ENCODE measurements at regions not wholly inside any gene's neighbourhood (a gene's known extent, or its start where the extent isn't known, plus 50 kb on each side); places are given as distances from the start of the nearest gene placed in this dataset.

DNA sequence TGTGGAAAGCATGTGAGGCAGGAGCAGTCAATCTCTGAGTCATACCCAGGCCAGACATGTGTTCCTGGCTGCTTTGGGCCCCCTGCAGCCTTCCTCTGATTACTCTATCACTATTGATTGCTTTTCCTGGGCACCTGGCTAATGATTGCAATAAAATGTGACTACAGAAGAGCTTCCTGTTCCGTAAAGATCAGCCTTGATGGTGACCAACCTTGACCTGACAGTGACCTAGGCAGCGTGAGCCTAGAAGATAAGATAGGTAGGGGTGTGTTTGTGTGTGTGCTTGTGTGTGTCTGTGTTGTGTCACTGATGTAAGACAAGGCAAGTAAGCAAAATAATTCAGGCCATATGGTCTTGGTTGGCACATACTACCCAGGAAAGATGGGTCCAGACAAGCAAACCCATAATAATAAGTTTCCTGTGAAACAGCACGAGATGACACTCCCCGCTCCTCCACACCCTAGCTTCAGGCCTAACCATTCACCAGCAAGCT lies 367.7 kb upstream of the CDH11 start:
- no peak overlapping the region for H3K4me2 ChIP-seq (ENCODE audit: low read depth, low read length)

More for the DNA sequence above, 367.7 kb upstream of the CDH11 start:
- no peak for TF ChIP-seq SMC3 (IDR thresholded peaks at IDR 0.05; ENCODE audit: low read depth, low read length)
- TF ChIP-seq, protein P1, sequence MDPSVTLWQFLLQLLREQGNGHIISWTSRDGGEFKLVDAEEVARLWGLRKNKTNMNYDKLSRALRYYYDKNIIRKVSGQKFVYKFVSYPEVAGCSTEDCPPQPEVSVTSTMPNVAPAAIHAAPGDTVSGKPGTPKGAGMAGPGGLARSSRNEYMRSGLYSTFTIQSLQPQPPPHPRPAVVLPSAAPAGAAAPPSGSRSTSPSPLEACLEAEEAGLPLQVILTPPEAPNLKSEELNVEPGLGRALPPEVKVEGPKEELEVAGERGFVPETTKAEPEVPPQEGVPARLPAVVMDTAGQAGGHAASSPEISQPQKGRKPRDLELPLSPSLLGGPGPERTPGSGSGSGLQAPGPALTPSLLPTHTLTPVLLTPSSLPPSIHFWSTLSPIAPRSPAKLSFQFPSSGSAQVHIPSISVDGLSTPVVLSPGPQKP (IDR thresholded peaks at IDR 0.05; ENCODE audit: borderline replicate concordance, low read depth, low read length) = no peak
- no peak for TF ChIP-seq MAFK (IDR thresholded peaks at IDR 0.05; ENCODE audit: low read depth, low read length)
- TF ChIP-seq CTCF (conservative IDR thresholded peaks at IDR 0.05; ENCODE audit: low read depth, low read length) = no peak
- no peak for TF ChIP-seq BHLHE40 (IDR thresholded peaks at IDR 0.05; ENCODE audit: low read depth, low read length)
- TF ChIP-seq POLR2A (IDR thresholded peaks at IDR 0.05; ENCODE audit: low read depth, low read length) = no peak
- TF ChIP-seq CEBPB (IDR thresholded peaks at IDR 0.05; ENCODE audit: low read depth, low read length) = no peak
- WGBS, 2 experiments (ENCODE audit: extremely low coverage in 2 of 2, insufficient read length in 1 of 2) = 89% methylated on average over 3 of the region's 4 CpGs; no CpG with 5 or more reads in 1 of the 2 experiments
- intact Hi-C loops (cut with micrococcal nuclease) (no loop called here), in situ Hi-C loops (cut with MboI; ENCODE audit: low sequenced_read_pairs) (no loop called here), dilution Hi-C loops (cut with HindIII; ENCODE audit: low sequenced_read_pairs, unreplicated experiment) (no loop called here)
- Histone ChIP-seq H3K27me3 (ENCODE audit: control insufficient read depth, insufficient read depth, low read length) (no peaks in the 10 kb centered on the region; the same call in 1 of the 2 replicates), H3K23ac (ENCODE audit: low read depth, low read length) (no peak overlapping the region), H2AK5ac (ENCODE audit: low read depth, low read length) (no peak overlapping the region), H3K56ac (ENCODE audit: extremely low read depth, insufficient read depth, low read length) (no peak overlapping the region), H4K20me1 (ENCODE audit: insufficient read depth, low read length) (no peaks in the 10 kb centered on the region), H3K9ac (ENCODE audit: low read depth, low read length) (no peak overlapping the region), H4K8ac (ENCODE audit: low read depth in 2 of 2, low read length in 2 of 2) (no peak overlapping the region), H2BK120ac (ENCODE audit: low read depth, low read length) (no peak overlapping the region), H2AK9ac (replicated peaks; ENCODE audit: low read depth, low read length, poor library complexity) (no peak overlapping the region), H3K14ac (replicated peaks; ENCODE audit: low read depth, low read length) (no peak overlapping the region), H3K9me1 (ENCODE audit: insufficient read depth, low read length) (no peaks in the 10 kb centered on the region), H2BK5ac (ENCODE audit: low read depth, low read length, poor library complexity, severe bottlenecking) (no peak overlapping the region), H2BK20ac (ENCODE audit: low read depth, low read length) (no peak overlapping the region), H3K36me3 (ENCODE audit: control insufficient read depth, insufficient read depth, low read length) (no peaks in the 10 kb centered on the region), H3K9me3 (ENCODE audit: control insufficient read depth, insufficient read depth, low read length) (no peaks in the 10 kb centered on the region), H3K4me3 (ENCODE audit: insufficient read depth, low read depth, low read length) (no peak overlapping the region), H4K91ac (ENCODE audit: insufficient read depth, low read depth, low read length) (no peak overlapping the region), H3K18ac (ENCODE audit: low read depth, low read length) (no peak overlapping the region), H3K4ac (ENCODE audit: low read depth, low read length) (no peak overlapping the region), H4K5ac (ENCODE audit: low read depth, low read length) (no peak overlapping the region), H3K4me1 (ENCODE audit: control insufficient read depth, insufficient read depth, low read length) (no peaks in the 10 kb centered on the region), H2AFZ (replicated peaks; ENCODE audit: low read length, poor library complexity) (no peak overlapping the region), H3K27ac (ENCODE audit: insufficient read depth, low read length) (no peak overlapping the region), H2BK15ac (ENCODE audit: low read depth, low read length) (no peak overlapping the region), H3K79me1 (ENCODE audit: low read depth in 1 of 2, low read length in 2 of 2) (no peaks in the 10 kb centered on the region)
- BruUV-seq (replicated peaks) = no TSS peak
- ChIA-PET CTCF (no interaction called here), POLR2A (ENCODE audit: unreplicated experiment) (no interaction called here)
- DNase-seq (no peak), ATAC-seq (ENCODE audit: low read depth) (no peak)
